B cell (primary cell): ENCODE measurements at regions not wholly inside any gene's neighbourhood (a gene's known extent, or its start where the extent isn't known, plus 50 kb on each side); places are given as distances from the start of the nearest gene placed in this dataset.

Source experiments
- ATAC-seq: fragments of 200-7000 bp; cut with Tn5 transposase; one replicate; pipeline ENCODE4 v1.10.0; 2021; ENCODE audit warnings: low read depth, mild to moderate bottlenecking, moderate number of reproducible peaks, moderate library complexity
- CTCF ChIA-PET: fragments of 350-600 bp; sonication (Branson Sonifier 250); formaldehyde crosslinking; loops from one replicate; lab custom pipeline; 2021; ENCODE audit warnings: antibody characterized with exemption, inconsistent platforms; lab: Charles Lee
- POLR2A ChIA-PET: fragments of 350-600 bp; sonication (Branson Sonifier 250); formaldehyde crosslinking; loops from one replicate; lab custom pipeline; 2021; ENCODE audit warnings: antibody characterized with exemption; lab: Charles Lee
- DNase-seq: peaks from one replicate; pipeline ENCODE4 v3.0.0; 2013
- H2AFZ ChIP-seq: 2 replicates; pipeline ENCODE4 v1.6.1; 2012; ENCODE audit warnings: mild to moderate bottlenecking, low read depth, low read length; ENCODE audit not compliant: insufficient read depth, poor library complexity, severe bottlenecking
- H3K27ac ChIP-seq, 2 donors: 1 replicate in 1 of 2; 2 replicates in 1 of 2; pipeline ENCODE4 v1.5.1; 2012 to 2013; ENCODE audit warnings: low read length in 2 of 2, mild to moderate bottlenecking in 2 of 2, moderate library complexity in 1 of 2
- H3K27me3 ChIP-seq, 4 experiments: fragments of 200-600 bp in 1 of 4; sonication (generic) in 1 of 4; replicated peaks in 1 of 4; 1 replicate in 2 of 4; 2 replicates in 2 of 4; pipeline versions ENCODE4 v1.6.1 to v1.7.0; 2013 to 2016; ENCODE audit warnings: low read length in 3 of 4, mild to moderate bottlenecking in 2 of 4, mixed read lengths in 1 of 4, moderate library complexity in 1 of 4; ENCODE audit not compliant: insufficient read depth in 4 of 4, control insufficient read depth in 3 of 4; ENCODE audit errors: control extremely low read depth in 1 of 4
- H3K36me3 ChIP-seq, 2 experiments: replicated peaks in 1 of 2; 1 replicate in 1 of 2; 2 replicates in 1 of 2; pipeline versions ENCODE4 v1.6.1 to v1.7.1; 2013; ENCODE audit warnings: low read length in 1 of 2; ENCODE audit not compliant: insufficient read depth in 2 of 2, control insufficient read depth in 1 of 2; ENCODE audit errors: control extremely low read depth in 1 of 2, extremely low read depth in 1 of 2
- H3K4me1 ChIP-seq, 2 donors: fragments of 200-600 bp in 1 of 2; sonication (generic) in 1 of 2; 1 replicate in 1 of 2; 2 replicates in 1 of 2; pipeline versions ENCODE4 v1.5.1 to v1.6.1; 2013 to 2017; ENCODE audit warnings: low read length in 2 of 2; ENCODE audit not compliant: control insufficient read depth in 2 of 2, insufficient read depth in 2 of 2
- H3K4me2 ChIP-seq: replicated peaks from 2 replicates; pipeline ENCODE3; 2012; ENCODE audit warnings: mild to moderate bottlenecking, low read depth, low read length; ENCODE audit not compliant: poor library complexity, severe bottlenecking
- H3K4me3 ChIP-seq, 5 experiments: fragments of 200-600 bp in 1 of 5; sonication (generic) in 1 of 5; 1 replicate in 3 of 5; 2 replicates in 2 of 5; pipeline versions ENCODE4 v1.5.1 to v1.7.0; 2011 to 2016; ENCODE audit warnings: low read length in 4 of 5, mild to moderate bottlenecking in 4 of 5, low read depth in 2 of 5, control low read depth in 1 of 5, moderate library complexity in 1 of 5; ENCODE audit not compliant: insufficient read depth in 1 of 5; ENCODE audit errors: control extremely low read depth in 1 of 5, extremely low read depth in 1 of 5
- H3K79me2 ChIP-seq: fragments of 200-600 bp; sonication (generic); one replicate; pipeline ENCODE4 v1.6.0; 2016; ENCODE audit warnings: low read length; ENCODE audit not compliant: control insufficient read depth, insufficient read depth
- H3K9ac ChIP-seq: fragments of 200-600 bp; sonication (generic); 2 replicates; pipeline ENCODE4 v1.6.1; 2017; ENCODE audit warnings: mild to moderate bottlenecking, low read length, moderate library complexity
- H3K9me3 ChIP-seq, 3 donors: one replicate each; pipeline versions ENCODE4 v1.6.1 to v1.7.1; 2013; ENCODE audit warnings: low read length in 2 of 3; ENCODE audit not compliant: control insufficient read depth in 2 of 3, insufficient read depth in 1 of 3; ENCODE audit errors: control extremely low read depth in 1 of 3
- H4K20me1 ChIP-seq: 2 replicates; pipeline ENCODE4 v1.6.0; 2012; ENCODE audit warnings: mild to moderate bottlenecking, low read length; ENCODE audit not compliant: insufficient read depth, control insufficient read depth, poor library complexity, severe bottlenecking
- H3K27ac Mint-ChIP-seq: one replicate; pipeline ENCODE4 v1.8.0; 2021; ENCODE audit warnings: mixed read lengths
- H3K27me3 Mint-ChIP-seq: one replicate; pipeline ENCODE4 v1.8.0; 2021; ENCODE audit warnings: mixed read lengths
- H3K4me1 Mint-ChIP-seq: one replicate; pipeline ENCODE4 v1.8.0; 2021; ENCODE audit warnings: mixed read lengths
- H3K4me3 Mint-ChIP-seq: one replicate; pipeline ENCODE4 v1.8.0; 2021; ENCODE audit warnings: mixed read lengths
- H3K9me3 Mint-ChIP-seq: one replicate; pipeline ENCODE4 v1.8.0; 2022; ENCODE audit warnings: mixed read lengths; ENCODE audit not compliant: insufficient read depth
- EZH2 ChIP-seq: IDR thresholded peaks from 2 replicates; pipeline ENCODE4 v1.6.1; 2012; ENCODE audit warnings: borderline replicate concordance, low read depth, mild to moderate bottlenecking, moderate library complexity, low read length; ENCODE audit not compliant: insufficient read depth, poor library complexity, severe bottlenecking
- WGBS: methylation state at CpG from one replicate; pipeline ENCODE4 v1.1.5; 2013; ENCODE audit warnings: missing lambda C conversion rate; ENCODE audit not compliant: insufficient coverage; 5-methylcytosine and 5-hydroxymethylcytosine counted together
- intact Hi-C: fragments of 100-400 bp; cut with micrococcal nuclease; formaldehyde crosslinking; loops from one replicate; pipeline ENCODE4 v1.10.0; 2022
- TF ChIP-seq, protein P1 (sequence below): fragments of 200-600 bp; IDR thresholded peaks from one replicate; pipeline ENCODE4 v1.8.0; 2022; ENCODE audit warnings: antibody characterized with exemption, mild to moderate bottlenecking

DNA sequence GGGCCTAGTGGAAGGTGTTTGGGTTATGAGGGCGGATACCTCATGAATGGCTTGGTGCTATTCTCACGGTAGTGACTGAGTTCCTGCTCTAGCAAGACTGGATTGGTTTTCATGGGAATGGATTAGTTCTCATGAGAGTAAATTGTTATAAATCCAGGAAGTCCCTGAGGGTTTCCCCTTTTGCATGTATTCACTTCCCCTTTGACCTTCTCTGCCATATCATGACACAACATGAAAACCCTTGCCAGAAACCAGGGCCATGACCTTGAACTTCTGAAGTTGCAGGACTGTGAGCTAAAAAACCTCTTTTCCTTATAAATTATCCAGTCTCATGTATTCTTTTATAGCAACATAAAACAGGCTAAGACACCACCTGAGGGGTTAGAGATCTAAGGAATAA, 529.7 kb upstream of the RPS6KA3 start:
- H3K9me3 Mint-ChIP-seq: no peaks in the 10 kb centered on the region
- H3K36me3 ChIP-seq: no peaks in the 10 kb centered on the region
- no peaks in the 10 kb centered on the region for H4K20me1 ChIP-seq
- H2AFZ ChIP-seq: no peak overlapping the region
- intact Hi-C loops: no loop called here
- H3K27me3 Mint-ChIP-seq: no peaks in the 10 kb centered on the region
- no peaks in the 10 kb centered on the region for H3K4me1 Mint-ChIP-seq
- no peak overlapping the region for H3K9ac ChIP-seq
- H3K4me1 ChIP-seq: no peaks in the 10 kb centered on the region
- DNase-seq: no peak
- H3K27me3 ChIP-seq: no peaks in the 10 kb centered on the region
- no peak overlapping the region for H3K27ac ChIP-seq
- no peaks in the 10 kb centered on the region for H3K79me2 ChIP-seq
- ChIA-PET CTCF (no interaction called here), POLR2A (no interaction called here)
- peaks cover 0 to 6% (median 0%) of the 10 kb centered on the region in 3 donors for H3K9me3 ChIP-seq
- no peak for ATAC-seq
- no peak overlapping the region for H3K27ac Mint-ChIP-seq
- H3K4me2 ChIP-seq: no peak overlapping the region
- no peak overlapping the region for H3K4me3 ChIP-seq
- no peak overlapping the region for H3K4me3 Mint-ChIP-seq
- WGBS: no CpG with 5 or more reads among the region's 2 CpGs
- TF ChIP-seq, protein P1, sequence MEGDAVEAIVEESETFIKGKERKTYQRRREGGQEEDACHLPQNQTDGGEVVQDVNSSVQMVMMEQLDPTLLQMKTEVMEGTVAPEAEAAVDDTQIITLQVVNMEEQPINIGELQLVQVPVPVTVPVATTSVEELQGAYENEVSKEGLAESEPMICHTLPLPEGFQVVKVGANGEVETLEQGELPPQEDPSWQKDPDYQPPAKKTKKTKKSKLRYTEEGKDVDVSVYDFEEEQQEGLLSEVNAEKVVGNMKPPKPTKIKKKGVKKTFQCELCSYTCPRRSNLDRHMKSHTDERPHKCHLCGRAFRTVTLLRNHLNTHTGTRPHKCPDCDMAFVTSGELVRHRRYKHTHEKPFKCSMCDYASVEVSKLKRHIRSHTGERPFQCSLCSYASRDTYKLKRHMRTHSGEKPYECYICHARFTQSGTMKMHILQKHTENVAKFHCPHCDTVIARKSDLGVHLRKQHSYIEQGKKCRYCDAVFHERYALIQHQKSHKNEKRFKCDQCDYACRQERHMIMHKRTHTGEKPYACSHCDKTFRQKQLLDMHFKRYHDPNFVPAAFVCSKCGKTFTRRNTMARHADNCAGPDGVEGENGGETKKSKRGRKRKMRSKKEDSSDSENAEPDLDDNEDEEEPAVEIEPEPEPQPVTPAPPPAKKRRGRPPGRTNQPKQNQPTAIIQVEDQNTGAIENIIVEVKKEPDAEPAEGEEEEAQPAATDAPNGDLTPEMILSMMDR: no peak
- TF ChIP-seq EZH2: no peak

DNA sequence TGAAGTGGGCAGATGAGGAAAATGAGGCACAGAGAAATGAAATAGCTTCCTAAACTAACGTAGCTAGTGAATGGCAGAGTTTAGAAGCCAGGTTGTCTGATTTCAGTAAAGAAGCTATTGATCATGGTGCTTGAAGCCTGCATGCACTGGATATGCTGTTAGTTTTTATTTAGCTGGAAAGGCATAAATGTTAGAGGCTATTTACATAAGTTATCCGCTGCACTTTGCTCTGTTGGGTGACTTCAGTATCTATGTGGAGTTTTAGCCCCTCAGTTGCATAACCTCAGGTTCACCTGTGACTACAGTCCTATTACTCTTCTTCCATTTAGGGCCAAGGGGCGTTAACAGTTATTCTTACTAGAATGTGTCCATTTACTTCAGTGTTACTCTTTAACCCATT, 522.4 kb upstream of the RPS6KA3 start:
- TF ChIP-seq EZH2: no peak
- TF ChIP-seq, protein P1: no peak
- ChIA-PET POLR2A (no interaction called here), CTCF (no interaction called here)
- Mint-ChIP-seq H3K4me1 (no peaks in the 10 kb centered on the region), H3K9me3 (peaks cover 3% of the 10 kb centered on the region), H3K27ac (no peak overlapping the region), H3K4me3 (no peak overlapping the region), H3K27me3 (no peaks in the 10 kb centered on the region)
- Histone ChIP-seq H3K9ac (no peak overlapping the region), H4K20me1 (no peaks in the 10 kb centered on the region), H2AFZ (no peak overlapping the region), H3K4me2 (no peak overlapping the region), H3K4me1 (no peaks in the 10 kb centered on the region), H3K4me3 (no peak overlapping the region), H3K79me2 (no peaks in the 10 kb centered on the region), H3K27me3 (no peaks in the 10 kb centered on the region), H3K36me3 (no peaks in the 10 kb centered on the region), H3K27ac (no peak overlapping the region), H3K9me3 (no peaks in the 10 kb centered on the region)
- intact Hi-C loops: no loop called here
- DNase-seq: no peak
- WGBS: 100% methylated on average over 1 of the region's 3 CpGs
- no peak for ATAC-seq
